ENCODE measurements at regions not wholly inside any gene's neighbourhood (a gene's known extent, or its start where the extent isn't known, plus 50 kb on each side); places are given as distances from the start of the nearest gene placed in this dataset.

DNA sequence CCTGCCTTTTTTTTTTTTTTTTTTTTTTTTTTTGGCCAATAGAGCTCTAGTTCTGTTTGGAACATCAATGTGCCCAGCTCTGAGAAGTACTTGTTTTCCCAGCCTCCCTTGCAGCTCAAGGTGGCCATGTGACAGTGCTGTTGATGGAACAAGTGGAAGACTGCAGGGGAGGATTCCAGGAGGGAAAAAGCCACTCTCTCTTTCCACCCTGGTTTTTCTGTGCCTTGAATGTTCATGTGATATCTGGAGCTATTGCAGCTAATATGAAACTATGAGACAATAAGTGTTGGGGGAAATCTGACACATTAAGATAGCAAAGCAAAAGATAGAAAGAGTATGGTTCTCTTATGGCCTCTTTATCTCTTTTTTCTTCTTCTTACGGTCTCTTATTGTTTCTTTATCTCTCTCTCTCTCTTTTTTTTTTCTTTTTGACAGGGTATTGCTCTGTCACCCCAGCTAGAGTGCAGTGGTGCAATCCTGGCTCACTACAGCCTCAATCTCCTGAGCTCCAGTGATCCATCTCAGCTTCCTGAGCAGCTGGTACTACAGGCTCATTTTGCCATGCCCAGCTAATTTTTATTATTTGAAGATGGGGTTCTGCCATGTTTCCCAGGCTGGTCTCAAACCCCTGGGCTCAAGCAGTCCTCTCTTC lies 192.0 kb upstream of the LNX1 start:
- CTCF ChIA-PET, result no interaction called here
- Histone ChIP-seq H3K9me3 (ENCODE audit: control insufficient read depth, insufficient read depth, low read depth, low read length) (no peaks in the 10 kb centered on the region), H3K4me3 (ENCODE audit: low read depth, low read length) (no peak overlapping the region), H3K4me1 (ENCODE audit: control insufficient read depth, insufficient read depth, low read length) (no peaks in the 10 kb centered on the region), H3K36me3 (ENCODE audit: control insufficient read depth in 2 of 2, insufficient read depth in 1 of 2, low read length in 2 of 2) (no peaks in the 10 kb centered on the region), H3K27ac (ENCODE audit: extremely low read depth, low read depth, low read length) (no peak overlapping the region)
- POLR2A ChIA-PET, result no interaction called here
- TF ChIP-seq, protein P1, sequence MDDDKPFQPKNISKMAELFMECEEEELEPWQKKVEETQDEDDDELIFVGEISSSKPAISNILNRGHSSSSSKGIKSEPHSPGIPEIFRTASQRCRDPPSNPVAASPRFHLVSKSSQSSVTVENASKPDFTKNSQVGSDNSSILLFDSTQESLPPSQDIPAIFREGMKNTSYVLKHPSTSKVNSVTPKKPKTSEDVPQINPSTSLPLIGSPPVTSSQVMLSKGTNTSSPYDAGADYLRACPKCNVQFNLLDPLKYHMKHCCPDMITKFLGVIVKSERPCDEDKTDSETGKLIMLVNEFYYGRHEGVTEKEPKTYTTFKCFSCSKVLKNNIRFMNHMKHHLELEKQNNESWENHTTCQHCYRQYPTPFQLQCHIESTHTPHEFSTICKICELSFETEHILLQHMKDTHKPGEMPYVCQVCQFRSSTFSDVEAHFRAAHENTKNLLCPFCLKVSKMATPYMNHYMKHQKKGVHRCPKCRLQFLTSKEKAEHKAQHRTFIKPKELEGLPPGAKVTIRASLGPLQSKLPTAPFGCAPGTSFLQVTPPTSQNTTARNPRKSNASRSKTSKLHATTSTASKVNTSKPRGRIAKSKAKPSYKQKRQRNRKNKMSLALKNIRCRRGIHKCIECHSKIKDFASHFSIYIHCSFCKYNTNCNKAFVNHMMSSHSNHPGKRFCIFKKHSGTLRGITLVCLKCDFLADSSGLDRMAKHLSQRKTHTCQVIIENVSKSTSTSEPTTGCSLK (tag by site-specific recombination; IDR thresholded peaks at IDR 0.05), result no peak
- TF ChIP-seq TRIM28 (IDR thresholded peaks at IDR 0.05; ENCODE audit: borderline replicate concordance, low read length) (no peak), ZIC2 (tag by site-specific recombination; IDR thresholded peaks at IDR 0.05) (no peak), ZNF202 (tag by site-specific recombination; IDR thresholded peaks at IDR 0.05; ENCODE audit: borderline replicate concordance) (no peak), ZNF274 (IDR thresholded peaks at IDR 0.05; ENCODE audit: low read length) (no peak), ZNF274 (tag by site-specific recombination; IDR thresholded peaks at IDR 0.05; ENCODE audit: borderline replicate concordance) (no peak), ZNF510 (tag by site-specific recombination; IDR thresholded peaks at IDR 0.05; ENCODE audit: insufficient replicate concordance) (no peak), ZNF585B (tag by site-specific recombination; IDR thresholded peaks at IDR 0.05) (no peak), KLF7 (tag by site-specific recombination; IDR thresholded peaks at IDR 0.05; ENCODE audit: borderline replicate concordance) (no peak), ZNF830 (tag by site-specific recombination; IDR thresholded peaks at IDR 0.05; ENCODE audit: low read depth) (no peak)
- TF ChIP-seq, protein P2, sequence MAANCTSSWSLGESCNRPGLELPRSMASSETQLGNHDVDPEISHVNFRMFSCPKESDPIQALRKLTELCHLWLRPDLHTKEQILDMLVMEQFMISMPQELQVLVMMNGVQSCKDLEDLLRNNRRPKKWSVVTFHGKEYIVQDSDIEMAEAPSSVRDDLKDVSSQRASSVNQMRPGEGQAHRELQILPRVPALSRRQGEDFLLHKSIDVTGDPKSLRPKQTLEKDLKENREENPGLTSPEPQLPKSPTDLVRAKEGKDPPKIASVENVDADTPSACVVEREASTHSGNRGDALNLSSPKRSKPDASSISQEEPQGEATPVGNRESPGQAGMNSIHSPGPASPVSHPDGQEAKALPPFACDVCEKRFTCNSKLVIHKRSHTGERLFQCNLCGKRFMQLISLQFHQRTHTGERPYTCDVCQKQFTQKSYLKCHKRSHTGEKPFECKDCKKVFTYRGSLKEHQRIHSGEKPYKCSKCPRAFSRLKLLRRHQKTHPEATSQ (tag by site-specific recombination; IDR thresholded peaks at IDR 0.05), result no peak
- TF ChIP-seq, protein P3, sequence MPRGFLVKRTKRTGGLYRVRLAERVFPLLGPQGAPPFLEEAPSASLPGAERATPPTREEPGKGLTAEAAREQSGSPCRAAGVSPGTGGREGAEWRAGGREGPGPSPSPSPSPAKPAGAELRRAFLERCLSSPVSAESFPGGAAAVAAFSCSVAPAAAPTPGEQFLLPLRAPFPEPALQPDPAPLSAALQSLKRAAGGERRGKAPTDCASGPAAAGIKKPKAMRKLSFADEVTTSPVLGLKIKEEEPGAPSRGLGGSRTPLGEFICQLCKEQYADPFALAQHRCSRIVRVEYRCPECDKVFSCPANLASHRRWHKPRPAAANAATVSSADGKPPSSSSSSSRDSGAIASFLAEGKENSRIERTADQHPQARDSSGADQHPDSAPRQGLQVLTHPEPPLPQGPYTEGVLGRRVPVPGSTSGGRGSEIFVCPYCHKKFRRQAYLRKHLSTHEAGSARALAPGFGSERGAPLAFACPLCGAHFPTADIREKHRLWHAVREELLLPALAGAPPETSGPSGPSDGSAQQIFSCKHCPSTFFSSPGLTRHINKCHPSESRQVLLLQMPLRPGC (tag by site-specific recombination; IDR thresholded peaks at IDR 0.05), result no peak
- TF ChIP-seq, protein P4, sequence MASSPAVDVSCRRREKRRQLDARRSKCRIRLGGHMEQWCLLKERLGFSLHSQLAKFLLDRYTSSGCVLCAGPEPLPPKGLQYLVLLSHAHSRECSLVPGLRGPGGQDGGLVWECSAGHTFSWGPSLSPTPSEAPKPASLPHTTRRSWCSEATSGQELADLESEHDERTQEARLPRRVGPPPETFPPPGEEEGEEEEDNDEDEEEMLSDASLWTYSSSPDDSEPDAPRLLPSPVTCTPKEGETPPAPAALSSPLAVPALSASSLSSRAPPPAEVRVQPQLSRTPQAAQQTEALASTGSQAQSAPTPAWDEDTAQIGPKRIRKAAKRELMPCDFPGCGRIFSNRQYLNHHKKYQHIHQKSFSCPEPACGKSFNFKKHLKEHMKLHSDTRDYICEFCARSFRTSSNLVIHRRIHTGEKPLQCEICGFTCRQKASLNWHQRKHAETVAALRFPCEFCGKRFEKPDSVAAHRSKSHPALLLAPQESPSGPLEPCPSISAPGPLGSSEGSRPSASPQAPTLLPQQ (tag by site-specific recombination; IDR thresholded peaks at IDR 0.05), result no peak

DNA sequence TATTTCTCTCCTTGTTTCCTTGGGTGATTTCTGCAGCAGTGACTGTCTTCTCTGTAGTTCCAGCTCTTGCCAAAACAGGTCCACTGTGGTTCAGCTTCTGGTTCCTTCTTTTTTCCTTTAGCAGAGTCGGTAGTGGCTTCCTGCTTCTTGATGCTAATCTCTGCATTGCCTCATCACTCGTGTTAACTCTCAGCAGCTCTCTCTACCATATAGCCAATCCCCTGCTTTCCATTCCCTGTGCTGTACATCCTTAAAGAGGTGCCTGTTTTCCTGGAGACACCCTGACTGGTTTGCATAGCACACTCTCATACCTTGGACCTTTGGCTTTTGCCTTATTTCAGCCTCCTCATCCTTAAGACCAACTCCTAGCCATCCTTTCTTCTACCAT lies 191.2 kb upstream of the LNX1 start:
- no peaks in the 10 kb centered on the region for H3K9me3 ChIP-seq (ENCODE audit: control insufficient read depth, insufficient read depth, low read depth, low read length)
- no peak for TF ChIP-seq ZNF707 (tag by site-specific recombination; IDR thresholded peaks at IDR 0.05)
- no peak for TF ChIP-seq ZNF549 (tag by site-specific recombination; IDR thresholded peaks at IDR 0.05)
- no peak for TF ChIP-seq WT1 (tag by site-specific recombination; IDR thresholded peaks at IDR 0.05)
- H3K36me3 ChIP-seq (ENCODE audit: control insufficient read depth in 2 of 2, insufficient read depth in 1 of 2, low read length in 2 of 2), result no peaks in the 10 kb centered on the region
- ChIA-PET POLR2A (no interaction called here), CTCF (interaction anchor here (0.7 kb wide), 1 partner anchor 451 kb away, joined by 3 read pairs; no protein-coding TSS in a partner anchor)
- H3K4me3 ChIP-seq (ENCODE audit: low read depth, low read length), result no peak overlapping the region
- H3K4me1 ChIP-seq (ENCODE audit: control insufficient read depth, insufficient read depth, low read length), result no peaks in the 10 kb centered on the region
- no peak overlapping the region for H3K27ac ChIP-seq (ENCODE audit: extremely low read depth, low read depth, low read length)
